HCT116 (cell line): ENCODE measurements at regions not wholly inside any gene's neighbourhood (a gene's known extent, or its start where the extent isn't known, plus 50 kb on each side); places are given as distances from the start of the nearest gene placed in this dataset.

ENCODE experiments used
- CEBPB ChIP-seq: IDR thresholded peaks from 2 replicates; pipeline ENCODE4 v1.6.1; 2012; ENCODE audit warnings: low read depth
- EZH2 ChIP-seq: fragments of 200-600 bp; sonication (generic); IDR thresholded peaks from 2 replicates; pipeline ENCODE4 v1.6.1; 2017; ENCODE audit warnings: antibody characterized with exemption, mixed run types
- JUND ChIP-seq: IDR thresholded peaks from 2 replicates; pipeline ENCODE4 v1.6.1; 2012
- POLR2A ChIP-seq: IDR thresholded peaks from 2 replicates; pipeline ENCODE4 v1.7.0; 2011; ENCODE audit warnings: borderline replicate concordance; ENCODE audit not compliant: insufficient read depth, insufficient read length; ENCODE audit errors: extremely low read depth
- POLR2AphosphoS5 ChIP-seq: IDR thresholded peaks from 2 replicates; pipeline ENCODE4 v1.6.1; 2011; ENCODE audit warnings: mild to moderate bottlenecking, low read depth, low read length, moderate library complexity
- SIN3A ChIP-seq: IDR thresholded peaks from 2 replicates; pipeline ENCODE4 v1.6.1; 2012; ENCODE audit warnings: low read depth
- SRF ChIP-seq: IDR thresholded peaks from 2 replicates; pipeline ENCODE4 v1.6.1; 2012; ENCODE audit warnings: low read depth
- TCF7L2 ChIP-seq: IDR thresholded peaks from 2 replicates; pipeline ENCODE4 v1.7.0; 2011; ENCODE audit warnings: borderline replicate concordance, inconsistent platforms; ENCODE audit not compliant: insufficient read depth, insufficient read length; ENCODE audit errors: extremely low read depth
- ZNF274 ChIP-seq: fragments of 200-500 bp; sonication (Bioruptor generic); IDR thresholded peaks from 2 replicates; pipeline ENCODE4 v1.6.1; 2014; ENCODE audit warnings: mild to moderate bottlenecking, low read depth, low read length, inconsistent platforms
- TF ChIP-seq, protein P1 (sequence below), 3 experiments: fragments of 200-600 bp in 1 of 3; sonication (generic) in 1 of 3; IDR thresholded peaks in 2 of 3; conservative IDR thresholded peaks in 1 of 3; 2 replicates each; pipeline ENCODE4 v1.5.1; 2012 to 2017; ENCODE audit warnings: low read depth in 2 of 3, low read length in 2 of 3, antibody characterized with exemption in 1 of 3, borderline replicate concordance in 1 of 3, control low read depth in 1 of 3, mild to moderate bottlenecking in 1 of 3, mixed read lengths in 1 of 3, mixed run types in 1 of 3, moderate library complexity in 1 of 3; ENCODE audit not compliant: insufficient read depth in 1 of 3
- TF ChIP-seq, protein P2 (sequence below): IDR thresholded peaks from 2 replicates; pipeline ENCODE4 v1.6.1; 2011; ENCODE audit warnings: mild to moderate bottlenecking, low read length, moderate library complexity; ENCODE audit not compliant: insufficient replicate concordance; ENCODE audit errors: extremely low read depth

DNA sequence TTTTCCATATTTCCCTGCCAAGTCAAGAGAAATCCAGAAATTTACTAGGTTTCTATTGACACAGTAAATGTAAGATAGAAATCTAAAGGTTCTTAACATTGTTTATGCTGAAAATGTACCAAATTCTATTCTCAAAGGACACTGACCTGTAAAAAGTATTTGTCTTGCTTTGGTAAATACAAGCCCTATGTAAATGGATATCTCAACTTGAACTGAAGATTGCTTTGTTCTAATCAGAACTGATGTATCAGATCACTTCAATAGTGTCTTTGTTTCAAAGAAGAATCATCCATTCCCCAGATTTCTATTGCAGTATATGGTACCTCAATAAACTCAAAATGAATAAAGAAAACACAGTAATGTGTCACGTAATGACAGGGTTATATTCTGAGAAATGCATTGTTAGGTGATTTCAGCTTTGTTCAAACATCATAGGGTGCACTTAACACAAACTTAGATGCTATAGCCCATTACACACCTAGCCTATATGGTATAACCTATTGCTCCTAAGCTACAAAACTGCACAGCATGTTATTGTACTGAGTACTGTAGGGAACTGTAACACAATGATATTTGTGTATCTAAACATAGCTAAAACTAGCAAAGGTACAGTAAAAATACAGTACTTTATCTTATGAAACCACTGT lies 143.5 kb upstream of the NECTIN3 start:
- TF ChIP-seq POLR2A, result no peak
- no peak for TF ChIP-seq TCF7L2
- no peak for TF ChIP-seq CEBPB
- TF ChIP-seq, protein P1, sequence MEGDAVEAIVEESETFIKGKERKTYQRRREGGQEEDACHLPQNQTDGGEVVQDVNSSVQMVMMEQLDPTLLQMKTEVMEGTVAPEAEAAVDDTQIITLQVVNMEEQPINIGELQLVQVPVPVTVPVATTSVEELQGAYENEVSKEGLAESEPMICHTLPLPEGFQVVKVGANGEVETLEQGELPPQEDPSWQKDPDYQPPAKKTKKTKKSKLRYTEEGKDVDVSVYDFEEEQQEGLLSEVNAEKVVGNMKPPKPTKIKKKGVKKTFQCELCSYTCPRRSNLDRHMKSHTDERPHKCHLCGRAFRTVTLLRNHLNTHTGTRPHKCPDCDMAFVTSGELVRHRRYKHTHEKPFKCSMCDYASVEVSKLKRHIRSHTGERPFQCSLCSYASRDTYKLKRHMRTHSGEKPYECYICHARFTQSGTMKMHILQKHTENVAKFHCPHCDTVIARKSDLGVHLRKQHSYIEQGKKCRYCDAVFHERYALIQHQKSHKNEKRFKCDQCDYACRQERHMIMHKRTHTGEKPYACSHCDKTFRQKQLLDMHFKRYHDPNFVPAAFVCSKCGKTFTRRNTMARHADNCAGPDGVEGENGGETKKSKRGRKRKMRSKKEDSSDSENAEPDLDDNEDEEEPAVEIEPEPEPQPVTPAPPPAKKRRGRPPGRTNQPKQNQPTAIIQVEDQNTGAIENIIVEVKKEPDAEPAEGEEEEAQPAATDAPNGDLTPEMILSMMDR (IDR thresholded peaks at IDR 0.05 in 2 of 3, conservative IDR thresholded peaks at IDR 0.05 in 1 of 3; ENCODE audit: borderline replicate concordance in 1 of 3, insufficient read depth in 1 of 3, low read depth in 2 of 3, low read length in 2 of 3), result no peak
- no peak for TF ChIP-seq SRF
- no peak for TF ChIP-seq POLR2AphosphoS5
- no peak for TF ChIP-seq JUND
- TF ChIP-seq, protein P2, sequence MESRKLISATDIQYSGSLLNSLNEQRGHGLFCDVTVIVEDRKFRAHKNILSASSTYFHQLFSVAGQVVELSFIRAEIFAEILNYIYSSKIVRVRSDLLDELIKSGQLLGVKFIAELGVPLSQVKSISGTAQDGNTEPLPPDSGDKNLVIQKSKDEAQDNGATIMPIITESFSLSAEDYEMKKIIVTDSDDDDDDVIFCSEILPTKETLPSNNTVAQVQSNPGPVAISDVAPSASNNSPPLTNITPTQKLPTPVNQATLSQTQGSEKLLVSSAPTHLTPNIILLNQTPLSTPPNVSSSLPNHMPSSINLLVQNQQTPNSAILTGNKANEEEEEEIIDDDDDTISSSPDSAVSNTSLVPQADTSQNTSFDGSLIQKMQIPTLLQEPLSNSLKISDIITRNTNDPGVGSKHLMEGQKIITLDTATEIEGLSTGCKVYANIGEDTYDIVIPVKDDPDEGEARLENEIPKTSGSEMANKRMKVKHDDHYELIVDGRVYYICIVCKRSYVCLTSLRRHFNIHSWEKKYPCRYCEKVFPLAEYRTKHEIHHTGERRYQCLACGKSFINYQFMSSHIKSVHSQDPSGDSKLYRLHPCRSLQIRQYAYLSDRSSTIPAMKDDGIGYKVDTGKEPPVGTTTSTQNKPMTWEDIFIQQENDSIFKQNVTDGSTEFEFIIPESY, result no peak
- no peak for TF ChIP-seq EZH2
- no peak for TF ChIP-seq SIN3A
- no peak for TF ChIP-seq ZNF274
